Hematopoietic multipotent progenitor cell (in vitro differentiated cells): ENCODE measurements at regions not wholly inside any gene's neighbourhood (a gene's known extent, or its start where the extent isn't known, plus 50 kb on each side); places are given as distances from the start of the nearest gene placed in this dataset.
A peak's percentile ranks its signal among the peaks of the same experiment; 100 is the strongest.
"Not testable (repeated sequence)": the region's sequence is repeated elsewhere in the genome, so short reads cannot be mapped to it uniquely, and the experiment has no call there.

Experiments
- DNase-seq, 3 donors: peaks; one replicate each; pipeline ENCODE4 v3.0.0-alpha.2; 2011 to 2015; ENCODE audit warnings: low read depth in 2 of 3, low spot score in 2 of 3

GRCh38 chr4:163077680-163078079, 89.0 kb downstream of the NAF1 start:
- no peak for DNase-seq

DNA sequence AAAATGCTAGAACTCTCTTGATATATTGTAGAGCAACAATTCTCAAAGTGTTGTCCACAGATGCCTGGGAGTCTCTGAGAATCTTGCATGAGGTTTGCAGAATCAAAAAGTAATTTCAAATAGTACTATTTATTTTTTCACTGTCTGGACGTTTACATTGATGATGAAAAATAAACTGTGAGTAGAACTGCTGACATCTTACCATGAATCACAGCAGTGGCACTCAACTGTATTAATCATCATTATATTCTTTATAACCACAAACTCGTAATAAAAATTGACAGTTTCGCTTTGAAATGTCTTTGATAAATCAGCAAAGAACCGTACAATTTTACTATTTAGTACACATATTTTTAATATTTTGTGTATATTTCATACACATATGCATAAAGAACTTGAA, 94.5 kb downstream of the NAF1 start:
- no peak for DNase-seq

- DNase-seq: no peak
These were observed 95.4 kb downstream of the NAF1 start for GRCh38 chr4:163071308-163071707.

- DNase-seq: no peak
These were observed 96.7 kb downstream of the NAF1 start for GRCh38 chr4:163070023-163070422.

DNA sequence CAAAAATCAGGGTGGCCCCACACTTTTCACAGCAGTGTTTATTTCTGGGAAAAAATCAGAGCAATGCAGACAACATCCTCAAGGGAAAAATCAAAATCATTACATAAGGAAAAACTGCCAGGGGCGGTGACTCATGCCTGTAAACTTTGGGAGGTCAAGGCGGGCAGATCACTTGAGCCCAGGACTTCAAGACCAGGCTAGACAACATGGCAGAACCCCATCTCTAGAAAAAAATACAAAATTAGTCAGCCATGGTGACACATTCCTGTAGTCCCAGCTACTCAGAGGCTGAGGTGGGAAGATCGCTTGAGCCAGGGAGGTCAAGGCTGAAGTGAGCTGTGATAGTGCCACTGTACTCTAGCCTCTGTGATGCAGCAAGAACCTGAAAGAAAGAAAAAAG, 102.8 kb downstream of the NAF1 start:
- DNase-seq: no peak

DNA sequence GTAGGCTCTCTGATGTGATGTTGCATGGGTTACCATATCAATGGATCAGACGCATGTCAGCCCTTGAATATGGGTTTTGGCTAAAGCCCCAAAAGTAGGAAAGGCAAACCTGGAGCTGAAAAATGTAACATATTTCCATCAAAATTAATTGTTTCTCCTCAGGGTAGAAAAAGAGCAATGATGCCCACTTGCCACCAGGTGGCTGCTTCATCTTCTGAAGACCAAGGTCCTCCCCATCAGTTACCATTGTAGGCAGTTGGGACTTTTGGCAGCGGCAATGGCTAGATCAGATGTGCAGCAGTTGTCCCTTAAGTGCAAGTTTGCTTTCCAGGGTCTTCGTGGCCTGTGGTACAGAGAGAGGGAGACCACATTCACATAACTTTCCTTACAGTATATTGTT, 118.2 kb downstream of the NAF1 start:
- DNase-seq: peak in 2 of 3 donors; percentile 3 to 20

GRCh38 chr4:163042306-163042705, 124.4 kb downstream of the NAF1 start:
- no peak for DNase-seq

GRCh38 chr4:163017135-163017534, 149.6 kb downstream of the NAF1 start:
- no peak for DNase-seq

GRCh38 chr4:163012816-163013215, 153.9 kb downstream of the NAF1 start:
- no peak for DNase-seq

DNA sequence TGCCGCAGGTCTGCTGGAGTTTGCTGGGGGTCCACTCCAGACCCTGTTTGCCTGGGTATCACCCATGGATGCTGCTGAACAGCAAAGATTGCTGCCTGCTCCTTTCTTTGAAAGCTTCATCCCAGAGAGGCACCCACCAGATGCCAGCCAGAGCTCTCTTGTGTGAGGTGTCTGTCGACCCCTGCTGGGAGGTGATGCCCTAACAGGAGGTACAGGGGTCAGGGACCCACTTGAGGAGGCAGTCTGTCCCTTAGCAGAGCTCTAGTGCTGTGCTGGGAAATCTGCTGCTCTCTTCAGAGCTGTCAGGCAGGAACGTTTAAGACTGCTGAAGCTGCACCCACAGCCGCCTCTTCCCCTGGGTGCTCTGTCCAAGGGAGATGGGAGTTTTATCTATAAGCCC, 162.7 kb downstream of the NAF1 start:
- DNase-seq: no peak

- DNase-seq: no peak
These were observed 178.2 kb downstream of the NAF1 start for GRCh38 chr4:162988530-162988929.

DNA sequence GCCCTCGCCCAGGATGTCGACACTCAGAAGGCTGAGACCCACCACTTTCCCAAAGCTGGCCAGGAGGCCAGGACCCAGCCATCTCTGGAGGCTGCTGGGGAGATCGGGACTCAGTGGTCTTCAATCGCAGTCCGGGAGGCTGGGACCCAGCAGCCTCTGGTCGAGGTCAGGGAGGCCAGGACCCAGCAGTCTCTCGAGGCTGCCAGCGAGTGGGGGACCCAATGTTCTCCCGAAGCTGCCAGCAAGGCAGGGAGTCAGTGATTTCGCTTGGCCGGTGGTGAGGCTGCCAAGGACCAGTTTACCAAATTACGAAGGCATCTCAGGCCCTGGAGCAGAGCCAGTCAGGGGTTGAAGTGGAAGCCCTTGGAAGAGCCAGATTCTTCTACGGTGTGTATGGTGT, 181.6 kb downstream of the NAF1 start:
- no peak for DNase-seq

DNA sequence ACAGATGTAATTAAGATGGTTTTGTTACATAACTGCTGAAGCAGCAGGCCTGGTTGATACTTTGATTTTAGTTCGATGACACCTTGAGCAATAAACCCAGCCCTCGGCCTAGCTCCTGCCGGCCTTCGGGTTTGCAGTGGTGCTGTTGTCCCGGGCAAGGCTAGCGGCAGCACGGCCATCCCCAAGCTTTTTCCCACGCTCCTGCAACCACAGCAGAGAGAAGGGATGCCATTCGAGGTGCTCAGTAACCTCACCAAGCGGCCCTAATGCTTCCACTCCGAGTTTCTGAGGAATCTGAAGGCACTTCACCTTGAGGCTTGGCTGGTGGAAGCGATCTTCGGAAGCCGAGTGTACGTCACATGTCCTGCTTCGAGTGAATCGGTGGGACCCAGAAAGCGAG, 182.1 kb downstream of the NAF1 start:
- no peak for DNase-seq

DNA sequence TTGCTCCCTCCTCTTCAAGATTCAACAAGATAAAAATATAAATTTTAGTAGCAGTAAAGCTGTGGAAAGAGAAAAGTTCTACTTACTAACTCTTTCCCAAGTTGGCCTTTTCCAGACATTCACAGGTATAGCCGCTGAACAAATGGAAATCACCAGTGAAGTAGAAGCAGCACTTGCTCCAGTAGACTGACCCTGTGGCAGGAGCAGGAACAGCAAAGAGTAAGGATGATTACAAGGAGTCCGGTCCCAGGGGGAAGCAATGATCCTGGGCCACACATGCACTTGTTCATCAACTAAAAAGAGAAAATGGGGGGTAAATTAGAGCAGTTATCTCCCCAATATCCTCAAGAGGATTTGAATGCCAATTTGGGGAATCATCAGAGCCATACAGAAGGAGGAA, 184.9 kb downstream of the NAF1 start:
- DNase-seq: no peak

DNA sequence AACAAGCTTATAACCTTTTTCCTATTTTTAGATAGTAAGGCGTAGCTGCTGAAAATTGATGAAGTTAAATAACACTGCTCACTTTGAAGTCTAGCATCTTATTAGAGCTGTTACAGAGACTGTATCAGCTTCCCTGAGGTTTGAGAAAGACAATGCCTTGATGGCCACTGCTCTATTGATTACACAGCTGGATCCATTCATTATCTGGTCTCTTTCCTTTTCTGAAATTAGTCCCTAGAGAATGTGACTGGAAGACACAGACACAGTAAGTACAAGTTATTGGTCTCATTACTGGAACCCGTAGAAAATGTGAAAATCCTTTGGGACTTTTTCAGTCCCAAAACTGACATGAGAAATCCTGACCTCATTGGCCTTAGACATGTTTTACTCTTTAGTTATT, 188.3 kb downstream of the NAF1 start:
- DNase-seq: no peak

- no peak for DNase-seq
These were observed 188.9 kb downstream of the NAF1 start for GRCh38 chr4:162977788-162978187.

- no peak for DNase-seq
These were observed 193.9 kb downstream of the NAF1 start for GRCh38 chr4:162972661-162973330.

GRCh38 chr4:162969194-162969593, 197.5 kb downstream of the NAF1 start:
- DNase-seq: no peak

GRCh38 chr4:162965978-162966377, 200.7 kb downstream of the NAF1 start:
- not testable (repeated sequence) for DNase-seq

DNA sequence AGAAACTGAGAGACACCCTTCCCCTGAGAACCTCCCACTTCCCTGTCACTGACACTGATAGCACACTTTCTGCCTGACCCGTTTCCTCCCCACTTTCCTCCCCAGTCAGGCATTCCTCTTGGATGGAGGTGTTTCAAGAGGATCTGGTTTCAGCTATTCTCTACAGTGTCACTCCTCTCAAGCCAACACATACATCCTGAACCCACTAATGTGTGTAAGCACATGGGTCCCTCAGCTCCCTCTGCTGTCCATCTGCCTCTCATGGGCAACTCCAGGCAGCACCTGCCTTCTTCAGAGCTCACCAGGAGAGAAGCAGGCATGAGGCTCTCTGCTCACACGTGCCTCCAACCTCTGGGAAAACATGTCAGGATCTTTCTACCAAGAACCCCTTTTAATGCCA, 207.6 kb downstream of the NAF1 start:
- no peak for DNase-seq

GRCh38 chr4:162957521-162958143, 209.1 kb downstream of the NAF1 start:
- no peak for DNase-seq

- no peak for DNase-seq
These were observed 211.7 kb downstream of the NAF1 start for GRCh38 chr4:162954976-162955375.

GRCh38 chr4:162952232-162952631, 214.5 kb downstream of the NAF1 start:
- no peak for DNase-seq
